NT2/D1 (cell line): ENCODE measurements at regions not wholly inside any gene's neighbourhood (a gene's known extent, or its start where the extent isn't known, plus 50 kb on each side); places are given as distances from the start of the nearest gene placed in this dataset.

Experiments
- YY1 ChIP-seq: IDR thresholded peaks from 2 replicates; pipeline ENCODE4 v1.6.1; 2011; ENCODE audit not compliant: insufficient read length, insufficient read depth
- ZNF274 ChIP-seq: IDR thresholded peaks from 2 replicates; pipeline ENCODE4 v1.6.1; 2011; ENCODE audit warnings: mild to moderate bottlenecking, low read depth, low read length

DNA sequence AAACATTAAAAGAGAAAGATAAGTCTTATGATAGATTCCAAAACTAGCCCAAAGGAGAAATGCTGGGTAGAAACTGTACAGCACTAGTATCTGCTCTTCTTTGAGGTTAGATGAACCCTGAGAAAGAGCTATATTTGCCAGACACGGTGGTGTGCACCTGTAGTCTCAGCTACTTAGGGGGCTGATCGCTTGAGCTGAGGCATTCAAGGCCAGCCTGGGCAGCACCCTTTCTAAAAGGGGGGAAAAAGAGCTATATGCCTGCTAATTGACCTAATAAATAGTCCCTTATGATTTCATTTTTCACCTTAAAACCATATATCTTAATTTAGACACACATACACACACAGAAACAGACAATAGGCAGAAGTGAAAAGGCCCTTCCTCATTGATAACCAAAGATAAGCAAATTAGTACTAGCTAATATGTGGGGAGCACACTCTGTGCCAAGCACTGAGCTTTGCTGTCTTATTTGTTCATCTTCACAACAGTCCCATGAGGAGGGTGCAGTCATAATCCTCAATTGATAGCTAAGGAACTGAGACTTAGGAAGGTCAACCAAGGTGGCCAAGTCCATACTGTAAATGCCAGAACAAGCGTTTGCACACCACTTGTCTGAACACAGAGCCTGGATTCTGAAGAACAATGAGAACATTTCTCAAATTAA is 56.6 kb upstream of the NLK start:
- TF ChIP-seq ZNF274 = no peak
- TF ChIP-seq YY1 = no peak
